SK-N-MC (cell line): ENCODE measurements at regions not wholly inside any gene's neighbourhood (a gene's known extent, or its start where the extent isn't known, plus 50 kb on each side); places are given as distances from the start of the nearest gene placed in this dataset.

Experiments used
- DNase-seq: peaks from one replicate; pipeline ENCODE4 v3.0.0-alpha.2; 2011; ENCODE audit warnings: low read depth, low spot score
- H3K27ac ChIP-seq: fragments of 200-600 bp; sonication (generic); 2 replicates; pipeline ENCODE4 v1.5.1; 2016; ENCODE audit warnings: mixed run types
- H3K36me3 ChIP-seq: fragments of 200-600 bp; sonication (generic); 2 replicates; pipeline ENCODE4 v1.6.1; 2017; ENCODE audit warnings: antibody characterized with exemption, low read length, mixed read lengths; ENCODE audit not compliant: insufficient read depth
- H3K4me3 ChIP-seq: fragments of 200-600 bp; sonication (generic); 2 replicates; pipeline ENCODE4 v1.5.1; 2016
- H3K9ac ChIP-seq: fragments of 200-600 bp; sonication (generic); 2 replicates; pipeline ENCODE4 v1.8.0; 2017; ENCODE audit warnings: mixed run types, mixed read lengths; ENCODE audit not compliant: insufficient read length
- H3K9me3 ChIP-seq: fragments of 200-600 bp; sonication (generic); 2 replicates; pipeline ENCODE4 v1.6.1; 2017; ENCODE audit warnings: low read depth, mild to moderate bottlenecking, antibody characterized with exemption, low read length, moderate library complexity, mixed read lengths
- EZH2 ChIP-seq: fragments of 200-600 bp; sonication (generic); IDR thresholded peaks from one replicate; pipeline ENCODE4 v1.6.1; 2017; ENCODE audit warnings: antibody characterized with exemption
- FOXP2 ChIP-seq: optimal IDR thresholded peaks from 2 replicates; pipeline ENCODE3; 2011; ENCODE audit warnings: mild to moderate bottlenecking, moderate library complexity; ENCODE audit not compliant: insufficient read depth; ENCODE audit errors: extremely low read length, control extremely low read depth
- POLR2AphosphoS5 ChIP-seq: IDR thresholded peaks from 2 replicates; pipeline ENCODE4 v1.6.1; 2012; ENCODE audit warnings: mild to moderate bottlenecking, low read depth, low read length, borderline replicate concordance

- H3K9ac ChIP-seq = no peak overlapping the region
- H3K4me3 ChIP-seq = no peak overlapping the region
- DNase-seq = no peak
- H3K36me3 ChIP-seq = no peaks in the 10 kb centered on the region
- TF ChIP-seq POLR2AphosphoS5 (no peak), FOXP2 (no peak), EZH2 (no peak)
- H3K9me3 ChIP-seq = no peaks in the 10 kb centered on the region
- H3K27ac ChIP-seq = no peak overlapping the region
These were observed 749.1 kb upstream of the POT1 start for GRCh38 chr7:125678771-125679170.

- Histone ChIP-seq H3K9ac (no peak overlapping the region), H3K27ac (no peak overlapping the region), H3K36me3 (no peaks in the 10 kb centered on the region), H3K9me3 (no peaks in the 10 kb centered on the region), H3K4me3 (no peak overlapping the region)
- TF ChIP-seq EZH2 (no peak), POLR2AphosphoS5 (no peak)
- no peak for DNase-seq
These were observed 746.0 kb upstream of the POT1 start for GRCh38 chr7:125675640-125676039.

DNA sequence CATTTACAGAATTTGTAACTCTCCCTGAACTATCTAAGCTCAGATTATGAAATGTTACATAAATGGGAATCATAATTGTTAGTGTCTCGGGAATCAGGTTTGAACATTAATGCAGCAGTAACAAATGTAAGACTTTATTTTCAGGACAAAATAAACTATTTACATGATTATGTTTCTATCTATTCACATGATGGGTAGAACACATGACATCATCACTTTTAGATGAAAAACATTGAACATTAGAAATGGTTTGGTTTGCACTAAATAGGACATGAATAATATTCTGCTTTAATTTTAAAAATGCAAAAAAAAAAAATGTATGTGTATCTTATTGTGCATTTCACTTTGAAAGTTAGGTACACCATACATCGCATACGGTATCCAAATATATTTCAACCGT is 745.5 kb upstream of the POT1 start:
- H3K9me3 ChIP-seq = no peaks in the 10 kb centered on the region
- H3K4me3 ChIP-seq = no peak overlapping the region
- H3K27ac ChIP-seq = no peak overlapping the region
- H3K36me3 ChIP-seq = no peaks in the 10 kb centered on the region
- TF ChIP-seq EZH2 (no peak), FOXP2 (no peak), POLR2AphosphoS5 (no peak)
- no peak overlapping the region for H3K9ac ChIP-seq
- DNase-seq = no peak

DNA sequence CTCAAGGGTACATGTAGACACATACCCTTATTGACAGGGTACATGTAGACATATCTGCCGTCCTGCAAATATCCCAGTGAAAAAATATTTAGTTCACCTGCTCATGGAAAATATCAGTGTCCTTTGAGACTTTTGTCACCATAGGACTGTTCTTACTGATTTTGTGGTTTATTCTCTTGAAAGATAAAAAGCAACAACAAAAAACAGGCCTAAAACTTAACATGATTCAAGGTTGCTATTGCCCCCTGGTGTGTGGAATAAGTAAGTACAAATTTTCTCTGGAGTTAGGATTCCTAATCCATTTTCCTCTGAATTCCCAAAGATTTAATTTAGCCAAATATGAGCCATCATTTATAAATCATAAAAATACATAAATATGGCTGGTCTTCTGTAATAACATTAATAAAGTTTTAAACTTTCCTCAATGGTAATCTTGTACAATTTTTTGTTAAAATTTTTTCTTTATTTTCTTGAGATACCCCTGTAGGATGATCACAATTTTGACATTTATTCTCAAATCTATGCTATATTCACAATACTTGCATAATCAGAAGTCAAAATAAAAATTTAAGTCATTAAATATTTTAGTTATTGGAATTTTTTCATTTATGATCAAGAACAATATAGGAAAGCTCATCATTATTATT is 741.4 kb upstream of the POT1 start:
- H3K4me3 ChIP-seq = no peak overlapping the region
- no peak for DNase-seq
- no peak overlapping the region for H3K9ac ChIP-seq
- TF ChIP-seq POLR2AphosphoS5 (no peak), EZH2 (no peak), FOXP2 (no peak)
- no peaks in the 10 kb centered on the region for H3K36me3 ChIP-seq
- H3K27ac ChIP-seq = no peak overlapping the region
- H3K9me3 ChIP-seq = no peaks in the 10 kb centered on the region

DNA sequence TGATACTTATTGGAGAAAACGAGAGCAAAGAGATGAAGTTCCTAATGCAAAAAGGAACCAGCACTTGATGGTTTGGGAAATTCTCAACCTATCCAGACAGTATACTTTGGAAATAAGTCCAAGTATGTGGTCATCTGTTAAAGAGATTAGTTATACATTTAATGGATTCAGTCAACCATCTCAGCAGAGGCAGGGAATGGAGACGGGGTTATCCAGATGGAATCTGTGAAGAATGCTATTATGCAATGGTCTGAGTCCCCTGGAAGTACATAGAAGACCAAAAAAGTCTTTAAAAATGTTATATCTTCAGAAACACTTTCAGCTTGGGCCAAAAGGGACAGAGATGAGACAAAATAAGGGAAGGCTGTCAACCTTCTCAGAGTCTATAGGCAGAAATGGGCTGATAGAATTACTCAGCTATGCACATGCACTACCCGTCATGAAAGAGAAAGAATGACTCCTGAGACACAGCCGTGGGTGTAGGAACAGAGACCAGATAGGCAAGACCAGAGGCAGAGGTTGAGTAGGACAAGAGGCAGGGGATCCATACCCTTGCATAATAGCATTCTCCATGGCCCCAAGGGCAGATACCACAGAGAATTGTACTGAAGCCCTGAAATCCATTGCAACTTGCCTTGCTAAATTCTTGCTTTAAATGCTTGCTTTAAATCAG is 738.8 kb upstream of the POT1 start:
- DNase-seq = no peak
- no peak overlapping the region for H3K4me3 ChIP-seq
- no peak overlapping the region for H3K9ac ChIP-seq
- TF ChIP-seq FOXP2 (no peak), EZH2 (no peak), POLR2AphosphoS5 (no peak)
- no peaks in the 10 kb centered on the region for H3K9me3 ChIP-seq
- H3K36me3 ChIP-seq = no peaks in the 10 kb centered on the region
- H3K27ac ChIP-seq = no peak overlapping the region

- TF ChIP-seq FOXP2 (no peak), EZH2 (no peak)
- no peak for DNase-seq
- no peaks in the 10 kb centered on the region for H3K36me3 ChIP-seq
- no peak overlapping the region for H3K9ac ChIP-seq
- no peak overlapping the region for H3K27ac ChIP-seq
- no peak overlapping the region for H3K4me3 ChIP-seq
- H3K9me3 ChIP-seq = no peaks in the 10 kb centered on the region
These were observed 735.0 kb upstream of the POT1 start for GRCh38 chr7:125664625-125665024.

- no peak for DNase-seq
- no peak overlapping the region for H3K27ac ChIP-seq
- no peak overlapping the region for H3K4me3 ChIP-seq
- TF ChIP-seq POLR2AphosphoS5 = no peak
- no peak for TF ChIP-seq EZH2
- no peak for TF ChIP-seq FOXP2
- no peaks in the 10 kb centered on the region for H3K9me3 ChIP-seq
- no peaks in the 10 kb centered on the region for H3K36me3 ChIP-seq
- no peak overlapping the region for H3K9ac ChIP-seq
These were observed 734.3 kb upstream of the POT1 start for GRCh38 chr7:125663961-125664360.

- no peaks in the 10 kb centered on the region for H3K9me3 ChIP-seq
- no peak for DNase-seq
- no peaks in the 10 kb centered on the region for H3K36me3 ChIP-seq
- no peak overlapping the region for H3K27ac ChIP-seq
- H3K4me3 ChIP-seq = no peak overlapping the region
- no peak overlapping the region for H3K9ac ChIP-seq
- TF ChIP-seq POLR2AphosphoS5 (no peak), FOXP2 (no peak), EZH2 (no peak)
These were observed 732.1 kb upstream of the POT1 start for GRCh38 chr7:125661677-125662076.

DNA sequence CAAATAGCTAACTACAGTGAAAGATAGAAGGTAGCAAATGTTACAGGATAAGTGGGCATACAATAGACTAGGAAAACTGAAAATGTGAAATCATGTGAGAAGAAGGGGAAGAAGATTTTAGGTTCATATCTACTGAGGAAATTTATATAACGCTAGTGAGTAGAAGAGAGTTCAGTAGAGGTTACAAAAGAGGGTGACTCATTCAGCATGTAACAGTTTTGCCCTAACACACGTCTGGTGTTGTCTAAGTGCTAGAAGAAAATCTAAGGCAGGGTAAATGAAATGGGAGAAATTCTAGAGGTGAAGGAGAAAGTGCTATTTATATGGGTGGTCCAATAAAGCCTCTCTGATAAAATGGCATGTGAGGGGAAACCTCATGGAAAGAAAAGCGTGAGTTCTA is 731.4 kb upstream of the POT1 start:
- no peak overlapping the region for H3K27ac ChIP-seq
- no peaks in the 10 kb centered on the region for H3K36me3 ChIP-seq
- DNase-seq = no peak
- H3K9me3 ChIP-seq = no peaks in the 10 kb centered on the region
- TF ChIP-seq POLR2AphosphoS5 (no peak), EZH2 (no peak), FOXP2 (no peak)
- no peak overlapping the region for H3K4me3 ChIP-seq
- H3K9ac ChIP-seq = no peak overlapping the region
